MG63 (cell line): ENCODE measurements at regions not wholly inside any gene's neighbourhood (a gene's known extent, or its start where the extent isn't known, plus 50 kb on each side); places are given as distances from the start of the nearest gene placed in this dataset.
"Not testable (repeated sequence)": the region's sequence is repeated elsewhere in the genome, so short reads cannot be mapped to it uniquely, and the experiment has no call there.

Experiments
- DNase-seq: peaks from one replicate; pipeline ENCODE4 v3.0.0-alpha.2; 2020
- H3K27me3 ChIP-seq: fragments of 250-450 bp; sonication (Bioruptor Pico); 2 replicates; pipeline ENCODE4 v1.5.1; 2020; ENCODE audit warnings: mild to moderate bottlenecking, moderate library complexity
- H3K36me3 ChIP-seq: fragments of 250-450 bp; sonication (Bioruptor Pico); 2 replicates; pipeline ENCODE4 v1.5.1; 2020; ENCODE audit warnings: mild to moderate bottlenecking, moderate library complexity
- H3K4me3 ChIP-seq: fragments of 250-450 bp; sonication (Bioruptor Pico); 2 replicates; pipeline ENCODE4 v1.5.1; 2020; ENCODE audit warnings: mild to moderate bottlenecking, moderate library complexity
- H3K9me3 ChIP-seq: fragments of 250-450 bp; sonication (Bioruptor Pico); 2 replicates; pipeline ENCODE4 v1.5.1; 2020; ENCODE audit warnings: mild to moderate bottlenecking, moderate library complexity

GRCh38 chrX:4004822-4005221, 291.4 kb upstream of the PRKX start:
- Histone ChIP-seq H3K27me3 (no peaks in the 10 kb centered on the region), H3K36me3 (no peaks in the 10 kb centered on the region), H3K4me3 (no peak overlapping the region), H3K9me3 (no peaks in the 10 kb centered on the region)
- DNase-seq = no peak

- no peaks in the 10 kb centered on the region for H3K27me3 ChIP-seq
- no peaks in the 10 kb centered on the region for H3K36me3 ChIP-seq
- no peaks in the 10 kb centered on the region for H3K9me3 ChIP-seq
- DNase-seq = no peak
- H3K4me3 ChIP-seq = no peak overlapping the region
Observed at GRCh38 chrX:3994315-3994714, 280.9 kb upstream of the PRKX start.

GRCh38 chrX:3990569-3990968, 277.1 kb upstream of the PRKX start:
- no peak for DNase-seq
- H3K27me3 ChIP-seq = no peaks in the 10 kb centered on the region
- H3K9me3 ChIP-seq = no peaks in the 10 kb centered on the region
- H3K36me3 ChIP-seq = no peaks in the 10 kb centered on the region
- no peak overlapping the region for H3K4me3 ChIP-seq

- not testable (repeated sequence) for H3K27me3 ChIP-seq, H3K36me3 ChIP-seq, DNase-seq
Observed at GRCh38 chrX:3972104-3972858, 258.8 kb upstream of the PRKX start.

GRCh38 chrX:3968749-3969148, 255.3 kb upstream of the PRKX start:
- DNase-seq = no peak
- Histone ChIP-seq H3K27me3 (no peaks in the 10 kb centered on the region), H3K36me3 (no peaks in the 10 kb centered on the region), H3K9me3 (no peaks in the 10 kb centered on the region), H3K4me3 (no peak overlapping the region)

More at GRCh38 chrX:3972104-3972858, 258.8 kb upstream of the PRKX start:
- H3K4me3 ChIP-seq, H3K9me3 ChIP-seq: not testable (repeated sequence)

- Histone ChIP-seq H3K9me3 (no peaks in the 10 kb centered on the region), H3K4me3 (no peak overlapping the region), H3K36me3 (no peaks in the 10 kb centered on the region), H3K27me3 (0 out of 2 replicates have a peak, but pooled peaks cover 2% of the 10 kb centered on the region)
- no peak for DNase-seq
Observed at GRCh38 chrX:3963980-3964379, 250.5 kb upstream of the PRKX start.

- DNase-seq = no peak
- Histone ChIP-seq H3K4me3 (no peak overlapping the region), H3K36me3 (no peaks in the 10 kb centered on the region), H3K27me3 (0 out of 2 replicates have a peak, but pooled peaks cover 2% of the 10 kb centered on the region), H3K9me3 (no peaks in the 10 kb centered on the region)
Observed at GRCh38 chrX:3962511-3963311, 249.3 kb upstream of the PRKX start.

GRCh38 chrX:3960952-3961351, 247.5 kb upstream of the PRKX start:
- no peak overlapping the region for H3K4me3 ChIP-seq
- 0 out of 2 replicates have a peak, but pooled peaks cover 2% of the 10 kb centered on the region for H3K27me3 ChIP-seq
- DNase-seq = no peak
- H3K9me3 ChIP-seq = no peaks in the 10 kb centered on the region
- H3K36me3 ChIP-seq = no peaks in the 10 kb centered on the region

GRCh38 chrX:3951859-3952258, 238.4 kb upstream of the PRKX start:
- no peak for DNase-seq
- no peaks in the 10 kb centered on the region for H3K36me3 ChIP-seq
- H3K4me3 ChIP-seq = no peak overlapping the region
- no peaks in the 10 kb centered on the region for H3K27me3 ChIP-seq
- H3K9me3 ChIP-seq = no peaks in the 10 kb centered on the region

- Histone ChIP-seq H3K9me3 (no peaks in the 10 kb centered on the region), H3K27me3 (no peaks in the 10 kb centered on the region), H3K36me3 (no peaks in the 10 kb centered on the region), H3K4me3 (no peak overlapping the region)
- peak; percentile 39 for DNase-seq
Observed at GRCh38 chrX:3950373-3950772, 236.9 kb upstream of the PRKX start.

GRCh38 chrX:3943965-3944364, 230.5 kb upstream of the PRKX start:
- no peaks in the 10 kb centered on the region for H3K36me3 ChIP-seq
- no peaks in the 10 kb centered on the region for H3K27me3 ChIP-seq
- H3K9me3 ChIP-seq = no peaks in the 10 kb centered on the region
- no peak overlapping the region for H3K4me3 ChIP-seq
- DNase-seq = no peak

- H3K9me3 ChIP-seq = no peaks in the 10 kb centered on the region
- no peaks in the 10 kb centered on the region for H3K36me3 ChIP-seq
- DNase-seq = no peak
Observed at GRCh38 chrX:3940000-3940610, 226.7 kb upstream of the PRKX start.

GRCh38 chrX:3938587-3938986, 225.1 kb upstream of the PRKX start:
- Histone ChIP-seq H3K27me3 (no peaks in the 10 kb centered on the region), H3K36me3 (no peaks in the 10 kb centered on the region), H3K9me3 (no peaks in the 10 kb centered on the region), H3K4me3 (no peak overlapping the region)
- DNase-seq = no peak

More at GRCh38 chrX:3940000-3940610, 226.7 kb upstream of the PRKX start:
- Histone ChIP-seq H3K27me3 (no peaks in the 10 kb centered on the region), H3K4me3 (no peak overlapping the region)

GRCh38 chrX:3935196-3935595, 221.7 kb upstream of the PRKX start:
- H3K36me3 ChIP-seq, H3K27me3 ChIP-seq, H3K9me3 ChIP-seq, H3K4me3 ChIP-seq, DNase-seq: not testable (repeated sequence)

- not testable (repeated sequence) for H3K4me3 ChIP-seq, H3K27me3 ChIP-seq, H3K9me3 ChIP-seq, H3K36me3 ChIP-seq, DNase-seq
Observed at GRCh38 chrX:3920424-3921017, 207.1 kb upstream of the PRKX start.

GRCh38 chrX:3919668-3920423, 206.4 kb upstream of the PRKX start:
- not testable (repeated sequence) for H3K9me3 ChIP-seq, H3K27me3 ChIP-seq, H3K36me3 ChIP-seq, H3K4me3 ChIP-seq, DNase-seq
